GM23338 (cell line): ENCODE measurements at regions not wholly inside any gene's neighbourhood (a gene's known extent, or its start where the extent isn't known, plus 50 kb on each side); places are given as distances from the start of the nearest gene placed in this dataset.

Source experiments
- CREB1 ChIP-seq: fragments of 250-450 bp; sonication (Bioruptor Pico); IDR thresholded peaks from 2 replicates; pipeline ENCODE4 v1.5.0; 2020; ENCODE audit warnings: low read depth, mild to moderate bottlenecking, moderate library complexity
- CTCF ChIP-seq, 2 experiments: fragments of 200-600 bp in 1 of 2; sonication (generic) in 1 of 2; conservative IDR thresholded peaks; 2 replicates each; pipeline versions ENCODE4 v1.5.1 to v1.6.1; 2016 to 2017; ENCODE audit warnings: antibody characterized with exemption in 2 of 2, low read depth in 2 of 2, mild to moderate bottlenecking in 2 of 2, moderate library complexity in 1 of 2
- EZH2 ChIP-seq: fragments of 200-600 bp; sonication (generic); IDR thresholded peaks from one replicate; pipeline ENCODE4 v1.8.0; 2017; ENCODE audit warnings: antibody characterized with exemption, mild to moderate bottlenecking, low read depth; ENCODE audit not compliant: unreplicated experiment
- EZH2phosphoT487 ChIP-seq: fragments of 200-600 bp; sonication (generic); IDR thresholded peaks from one replicate; pipeline ENCODE4 v1.8.1; 2018; ENCODE audit warnings: antibody characterized with exemption; ENCODE audit not compliant: unreplicated experiment
- JUNB ChIP-seq: IDR thresholded peaks from one replicate; pipeline ENCODE4 v1.6.1; 2016; ENCODE audit warnings: antibody characterized with exemption; ENCODE audit not compliant: unreplicated experiment
- POLR2AphosphoS5 ChIP-seq: IDR thresholded peaks from 2 replicates; pipeline ENCODE4 v1.6.1; 2016; ENCODE audit warnings: antibody characterized with exemption, low read depth
- ZNF114 ChIP-seq: fragments of 250-450 bp; sonication (Bioruptor Pico); IDR thresholded peaks from 2 replicates; pipeline ENCODE4 v1.5.0; 2020; ENCODE audit warnings: mild to moderate bottlenecking, moderate library complexity
- TF ChIP-seq, protein P1 (sequence below): IDR thresholded peaks from 2 replicates; pipeline ENCODE4 v1.6.1; 2016; ENCODE audit warnings: antibody characterized with exemption
- TF ChIP-seq, protein P2 (sequence below): IDR thresholded peaks from one replicate; pipeline ENCODE4 v1.6.1; 2018; ENCODE audit warnings: antibody characterized with exemption; ENCODE audit not compliant: unreplicated experiment

GRCh38 chr18:54094474-54094873 is 130.0 kb downstream of the MBD2 start:
- TF ChIP-seq CTCF (conservative IDR thresholded peaks at IDR 0.05; ENCODE audit: low read depth in 2 of 2) (no peak), EZH2phosphoT487 (no peak), POLR2AphosphoS5 (no peak), EZH2 (no peak), JUNB (no peak), ZNF114 (CRISPR knock-in tag) (no peak), CREB1 (CRISPR knock-in tag) (no peak)
- TF ChIP-seq, protein P1, sequence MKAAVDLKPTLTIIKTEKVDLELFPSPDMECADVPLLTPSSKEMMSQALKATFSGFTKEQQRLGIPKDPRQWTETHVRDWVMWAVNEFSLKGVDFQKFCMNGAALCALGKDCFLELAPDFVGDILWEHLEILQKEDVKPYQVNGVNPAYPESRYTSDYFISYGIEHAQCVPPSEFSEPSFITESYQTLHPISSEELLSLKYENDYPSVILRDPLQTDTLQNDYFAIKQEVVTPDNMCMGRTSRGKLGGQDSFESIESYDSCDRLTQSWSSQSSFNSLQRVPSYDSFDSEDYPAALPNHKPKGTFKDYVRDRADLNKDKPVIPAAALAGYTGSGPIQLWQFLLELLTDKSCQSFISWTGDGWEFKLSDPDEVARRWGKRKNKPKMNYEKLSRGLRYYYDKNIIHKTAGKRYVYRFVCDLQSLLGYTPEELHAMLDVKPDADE, result no peak
- TF ChIP-seq, protein P2, sequence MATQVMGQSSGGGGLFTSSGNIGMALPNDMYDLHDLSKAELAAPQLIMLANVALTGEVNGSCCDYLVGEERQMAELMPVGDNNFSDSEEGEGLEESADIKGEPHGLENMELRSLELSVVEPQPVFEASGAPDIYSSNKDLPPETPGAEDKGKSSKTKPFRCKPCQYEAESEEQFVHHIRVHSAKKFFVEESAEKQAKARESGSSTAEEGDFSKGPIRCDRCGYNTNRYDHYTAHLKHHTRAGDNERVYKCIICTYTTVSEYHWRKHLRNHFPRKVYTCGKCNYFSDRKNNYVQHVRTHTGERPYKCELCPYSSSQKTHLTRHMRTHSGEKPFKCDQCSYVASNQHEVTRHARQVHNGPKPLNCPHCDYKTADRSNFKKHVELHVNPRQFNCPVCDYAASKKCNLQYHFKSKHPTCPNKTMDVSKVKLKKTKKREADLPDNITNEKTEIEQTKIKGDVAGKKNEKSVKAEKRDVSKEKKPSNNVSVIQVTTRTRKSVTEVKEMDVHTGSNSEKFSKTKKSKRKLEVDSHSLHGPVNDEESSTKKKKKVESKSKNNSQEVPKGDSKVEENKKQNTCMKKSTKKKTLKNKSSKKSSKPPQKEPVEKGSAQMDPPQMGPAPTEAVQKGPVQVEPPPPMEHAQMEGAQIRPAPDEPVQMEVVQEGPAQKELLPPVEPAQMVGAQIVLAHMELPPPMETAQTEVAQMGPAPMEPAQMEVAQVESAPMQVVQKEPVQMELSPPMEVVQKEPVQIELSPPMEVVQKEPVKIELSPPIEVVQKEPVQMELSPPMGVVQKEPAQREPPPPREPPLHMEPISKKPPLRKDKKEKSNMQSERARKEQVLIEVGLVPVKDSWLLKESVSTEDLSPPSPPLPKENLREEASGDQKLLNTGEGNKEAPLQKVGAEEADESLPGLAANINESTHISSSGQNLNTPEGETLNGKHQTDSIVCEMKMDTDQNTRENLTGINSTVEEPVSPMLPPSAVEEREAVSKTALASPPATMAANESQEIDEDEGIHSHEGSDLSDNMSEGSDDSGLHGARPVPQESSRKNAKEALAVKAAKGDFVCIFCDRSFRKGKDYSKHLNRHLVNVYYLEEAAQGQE, result no peak
